DMS 273 (cell line): ENCODE measurements at regions not wholly inside any gene's neighbourhood (a gene's known extent, or its start where the extent isn't known, plus 50 kb on each side); places are given as distances from the start of the nearest gene placed in this dataset.

ENCODE experiments used
- DNase-seq: peaks from one replicate; lab custom pipeline; 2025; ENCODE audit not compliant: unreplicated experiment; lab: John Stamatoyannopoulos, UW

- no peak for DNase-seq
Observed at GRCh38 chr7:115153176-115153575, 231.3 kb downstream of the MDFIC start.

- no peak for DNase-seq
Observed at GRCh38 chr7:115146148-115146547, 224.3 kb downstream of the MDFIC start.

GRCh38 chr7:115145512-115145911 lies 223.6 kb downstream of the MDFIC start:
- no peak for DNase-seq

- no peak for DNase-seq
Observed at GRCh38 chr7:115137816-115138215, 215.9 kb downstream of the MDFIC start.

GRCh38 chr7:115136796-115137443 lies 215.0 kb downstream of the MDFIC start:
- DNase-seq = no peak

GRCh38 chr7:115135769-115136410 lies 214.0 kb downstream of the MDFIC start:
- DNase-seq = no peak

GRCh38 chr7:115135146-115135545 lies 213.3 kb downstream of the MDFIC start:
- no peak for DNase-seq

- no peak for DNase-seq
Observed at GRCh38 chr7:115133248-115133647, 211.4 kb downstream of the MDFIC start.

- DNase-seq = no peak
Observed at GRCh38 chr7:115132096-115132495, 210.2 kb downstream of the MDFIC start.

GRCh38 chr7:115128154-115128553 lies 206.3 kb downstream of the MDFIC start:
- DNase-seq = no peak

GRCh38 chr7:115127399-115128021 lies 205.6 kb downstream of the MDFIC start:
- DNase-seq = no peak

GRCh38 chr7:115125750-115126149 lies 203.9 kb downstream of the MDFIC start:
- no peak for DNase-seq

GRCh38 chr7:115125312-115125711 lies 203.4 kb downstream of the MDFIC start:
- DNase-seq = no peak

GRCh38 chr7:115124409-115124939 lies 202.6 kb downstream of the MDFIC start:
- no peak for DNase-seq

GRCh38 chr7:115123441-115123840 lies 201.5 kb downstream of the MDFIC start:
- DNase-seq = no peak

- no peak for DNase-seq
Observed at GRCh38 chr7:115122388-115122787, 200.5 kb downstream of the MDFIC start.

- peak; percentile 17 for DNase-seq
Observed at GRCh38 chr7:115117748-115118147, 195.9 kb downstream of the MDFIC start.

GRCh38 chr7:115116773-115117715 lies 195.2 kb downstream of the MDFIC start:
- DNase-seq = peak; percentile 6

GRCh38 chr7:115113776-115114175 lies 191.9 kb downstream of the MDFIC start:
- DNase-seq = no peak

- DNase-seq = no peak
Observed at GRCh38 chr7:115113131-115113530, 191.2 kb downstream of the MDFIC start.

GRCh38 chr7:115110523-115110922 lies 188.6 kb downstream of the MDFIC start:
- no peak for DNase-seq
